ENCODE measurements at regions not wholly inside any gene's neighbourhood (a gene's known extent, or its start where the extent isn't known, plus 50 kb on each side); places are given as distances from the start of the nearest gene placed in this dataset.

DNA sequence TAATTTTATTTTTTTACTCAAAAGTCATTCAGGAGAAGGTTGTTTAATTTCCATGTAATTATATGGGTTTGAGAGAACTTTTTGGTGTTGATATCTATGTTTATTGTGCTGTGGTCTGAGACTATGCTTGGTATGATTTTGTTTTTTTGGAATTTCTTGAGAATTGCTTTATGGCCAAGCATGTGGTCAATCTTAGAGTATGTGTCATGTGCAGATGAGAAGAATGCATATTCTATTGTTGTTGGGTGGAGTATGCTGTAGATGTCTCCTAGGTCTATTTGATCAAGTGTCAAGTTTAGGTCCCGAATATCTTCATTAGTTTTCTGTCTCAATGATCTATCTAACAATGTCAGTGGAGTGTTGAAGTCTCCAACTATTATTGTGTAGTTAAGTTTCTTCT is 134.9 kb downstream of the HMHB1 start:
- ATAC-seq (ENCODE audit: low FRiP score), result no peak
- TF ChIP-seq, protein P1, sequence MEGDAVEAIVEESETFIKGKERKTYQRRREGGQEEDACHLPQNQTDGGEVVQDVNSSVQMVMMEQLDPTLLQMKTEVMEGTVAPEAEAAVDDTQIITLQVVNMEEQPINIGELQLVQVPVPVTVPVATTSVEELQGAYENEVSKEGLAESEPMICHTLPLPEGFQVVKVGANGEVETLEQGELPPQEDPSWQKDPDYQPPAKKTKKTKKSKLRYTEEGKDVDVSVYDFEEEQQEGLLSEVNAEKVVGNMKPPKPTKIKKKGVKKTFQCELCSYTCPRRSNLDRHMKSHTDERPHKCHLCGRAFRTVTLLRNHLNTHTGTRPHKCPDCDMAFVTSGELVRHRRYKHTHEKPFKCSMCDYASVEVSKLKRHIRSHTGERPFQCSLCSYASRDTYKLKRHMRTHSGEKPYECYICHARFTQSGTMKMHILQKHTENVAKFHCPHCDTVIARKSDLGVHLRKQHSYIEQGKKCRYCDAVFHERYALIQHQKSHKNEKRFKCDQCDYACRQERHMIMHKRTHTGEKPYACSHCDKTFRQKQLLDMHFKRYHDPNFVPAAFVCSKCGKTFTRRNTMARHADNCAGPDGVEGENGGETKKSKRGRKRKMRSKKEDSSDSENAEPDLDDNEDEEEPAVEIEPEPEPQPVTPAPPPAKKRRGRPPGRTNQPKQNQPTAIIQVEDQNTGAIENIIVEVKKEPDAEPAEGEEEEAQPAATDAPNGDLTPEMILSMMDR (IDR thresholded peaks at IDR 0.05), result no peak
- no peak for DNase-seq (ENCODE audit: low spot score)

DNA sequence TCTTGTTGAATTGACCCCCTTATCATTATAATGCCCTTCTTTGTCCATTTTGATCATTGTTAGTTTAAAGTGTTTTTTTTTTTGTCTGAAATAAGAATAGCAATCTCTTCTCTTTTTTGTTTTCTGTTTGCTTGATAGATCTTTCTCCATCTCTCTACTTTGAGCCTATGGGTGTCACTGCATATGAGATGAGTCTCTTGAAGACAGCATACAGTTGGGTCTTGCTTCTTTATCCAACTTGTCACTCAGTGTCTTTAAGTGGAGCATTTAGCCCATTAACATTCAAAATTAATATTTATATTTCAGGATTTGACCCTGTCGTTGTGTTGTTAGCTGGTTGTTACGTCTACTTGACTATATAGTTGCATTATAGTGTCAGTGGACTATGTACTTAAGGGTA is 135.4 kb downstream of the HMHB1 start:
- DNase-seq (ENCODE audit: low spot score) (no peak), ATAC-seq (ENCODE audit: low FRiP score) (no peak)
- TF ChIP-seq, protein P1 (IDR thresholded peaks at IDR 0.05), result no peak

DNA sequence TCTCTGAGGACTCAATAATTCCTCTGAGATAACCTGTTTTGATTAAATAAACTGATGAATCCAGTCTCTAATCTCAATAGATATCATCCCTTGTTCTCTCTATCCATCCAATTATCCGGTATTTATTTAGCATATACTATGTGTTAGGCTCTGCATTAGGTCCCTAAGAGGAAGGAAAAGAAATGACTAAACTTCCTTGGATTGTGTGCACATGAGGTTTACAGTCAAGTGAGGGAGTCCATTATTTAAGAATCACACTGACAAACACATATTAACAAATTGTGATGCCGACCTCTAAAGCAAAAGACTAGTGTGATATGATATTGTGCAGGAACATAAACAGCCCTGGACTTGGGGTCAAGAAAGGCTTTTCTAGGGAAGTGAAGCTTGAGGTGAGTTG is 140.8 kb downstream of the HMHB1 start:
- ATAC-seq (ENCODE audit: low FRiP score), result no peak
- TF ChIP-seq, protein P1 (IDR thresholded peaks at IDR 0.05), result no peak
- DNase-seq (ENCODE audit: low spot score), result no peak

DNA sequence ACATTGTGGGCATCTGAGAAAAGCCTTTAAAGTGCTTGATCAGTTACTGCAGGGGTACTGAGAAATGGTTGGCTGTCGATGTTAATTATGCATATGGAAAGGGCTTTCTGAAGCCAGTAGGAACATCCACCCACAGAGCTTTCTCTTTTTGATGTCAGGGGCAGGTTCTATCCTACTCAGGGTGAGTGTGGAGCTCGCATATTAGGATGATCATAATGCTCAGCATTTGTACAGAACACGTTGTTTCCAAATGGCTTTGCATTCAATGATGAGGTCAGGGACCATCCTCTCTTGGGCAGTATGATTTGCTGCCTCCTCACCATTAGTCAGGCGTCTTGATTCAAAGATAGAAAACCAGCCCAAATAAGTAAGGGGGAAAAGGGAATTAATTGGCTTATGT is 141.9 kb downstream of the HMHB1 start:
- DNase-seq (ENCODE audit: low spot score) (no peak), ATAC-seq (ENCODE audit: low FRiP score) (no peak)
- TF ChIP-seq, protein P1 (IDR thresholded peaks at IDR 0.05), result no peak

DNA sequence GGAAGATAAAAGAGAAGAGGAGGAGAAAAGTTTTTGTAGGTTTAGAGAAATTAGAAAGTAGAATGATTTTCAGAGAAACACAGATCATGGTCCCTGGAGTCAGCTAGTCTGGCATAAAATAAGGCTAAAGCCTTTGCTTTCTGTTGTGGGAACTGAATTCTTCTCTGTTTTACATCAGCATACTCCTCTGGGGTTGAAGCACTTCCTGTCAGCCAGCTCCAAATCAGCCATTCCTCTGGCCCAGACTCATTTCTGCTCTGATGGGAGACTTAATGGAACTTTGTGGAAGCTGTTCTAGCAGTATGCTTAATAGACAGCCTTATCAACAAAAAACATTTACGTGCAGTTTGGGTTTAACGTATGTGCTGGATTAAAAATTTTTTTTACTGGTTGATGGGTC is 143.2 kb downstream of the HMHB1 start:
- TF ChIP-seq, protein P1 (IDR thresholded peaks at IDR 0.05), result no peak

DNA sequence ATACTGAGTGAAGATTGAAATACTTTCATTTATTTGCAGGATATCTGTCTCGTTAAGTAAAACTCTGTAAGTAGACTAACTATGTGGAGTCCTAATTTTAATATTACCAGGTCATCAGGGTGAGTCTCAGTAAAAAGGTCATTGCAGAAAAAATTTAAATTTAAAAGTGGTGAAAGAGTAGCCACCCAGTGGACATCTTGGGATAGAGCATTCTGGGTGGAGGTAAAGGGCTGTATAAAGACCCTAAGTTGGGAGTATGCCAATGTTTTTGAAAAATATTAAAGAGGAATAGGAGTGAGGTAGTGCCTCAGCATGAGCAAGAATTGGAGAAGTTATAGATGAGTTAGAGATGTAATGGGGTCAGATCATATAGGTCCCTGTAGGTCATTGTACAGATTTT is 145.5 kb downstream of the HMHB1 start:
- TF ChIP-seq, protein P1 (IDR thresholded peaks at IDR 0.05), result no peak
- ATAC-seq (ENCODE audit: low FRiP score), result no peak
- DNase-seq (ENCODE audit: low spot score), result no peak

More for the DNA sequence above, 143.2 kb downstream of the HMHB1 start:
- ATAC-seq (ENCODE audit: low FRiP score) (no peak), DNase-seq (ENCODE audit: low spot score) (no peak)

DNA sequence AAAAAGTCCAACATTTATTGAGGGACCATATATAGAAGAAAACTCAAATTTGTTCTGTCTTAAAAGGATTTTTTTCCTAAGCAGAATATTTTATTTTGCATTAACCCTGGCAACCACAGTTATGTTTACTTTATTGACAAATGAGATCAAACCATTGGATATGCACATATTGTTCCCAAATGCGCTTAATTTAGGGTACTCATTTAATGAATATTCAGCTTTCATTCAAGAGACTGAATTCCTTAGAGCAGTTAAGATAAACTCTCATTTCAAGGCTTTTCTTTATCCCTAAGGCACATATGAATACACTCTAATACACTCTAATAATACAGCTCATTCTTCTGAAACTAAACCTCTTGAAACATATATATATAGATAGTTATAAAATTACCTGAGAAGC is 150.2 kb downstream of the HMHB1 start:
- TF ChIP-seq, protein P1 (IDR thresholded peaks at IDR 0.05), result no peak
- ATAC-seq (ENCODE audit: low FRiP score) (no peak), DNase-seq (ENCODE audit: low spot score) (no peak)
